ENCODE measurements at regions not wholly inside any gene's neighbourhood (a gene's known extent, or its start where the extent isn't known, plus 50 kb on each side); places are given as distances from the start of the nearest gene placed in this dataset.
A peak's percentile ranks its signal among the peaks of the same experiment; 100 is the strongest.
"Not testable (repeated sequence)": the region's sequence is repeated elsewhere in the genome, so short reads cannot be mapped to it uniquely, and the experiment has no call there.

- no peaks in the 10 kb centered on the region for H3F3A ChIP-seq (ENCODE audit: insufficient read depth, low read length)
- peak overlapping the region; percentile 98; the same call in 1 of the 2 replicates for H2AFZ ChIP-seq (ENCODE audit: low read length)
- no peaks in the 10 kb centered on the region for H3K36me3 ChIP-seq (ENCODE audit: insufficient read depth, low read length)
- no peaks in the 10 kb centered on the region for H3K79me2 ChIP-seq (ENCODE audit: insufficient read depth, low read length)
- no peaks in the 10 kb centered on the region for H3K27me3 ChIP-seq (ENCODE audit: insufficient read depth, low read length)
- peak overlapping the region; percentile 64 for H3K9ac ChIP-seq (ENCODE audit: low read length)
- TF ChIP-seq EZH2 (IDR thresholded peaks at IDR 0.05; ENCODE audit: borderline replicate concordance, low read length) (no peak), CTCF (IDR thresholded peaks at IDR 0.05; ENCODE audit: low read length) (no peak)
- no peak overlapping the region for H3K27ac ChIP-seq (ENCODE audit: low read depth, low read length, poor library complexity, severe bottlenecking)
- H3K4me1 ChIP-seq (ENCODE audit: insufficient read depth, low read length, severe bottlenecking) = peaks cover 7% of the 10 kb centered on the region
- no peaks in the 10 kb centered on the region for H4K20me1 ChIP-seq (ENCODE audit: insufficient read depth, low read length)
- no peaks in the 10 kb centered on the region for H3K9me2 ChIP-seq (ENCODE audit: low read depth, low read length)
- H3K4me3 ChIP-seq (ENCODE audit: low read depth, low read length, poor library complexity, severe bottlenecking) = peak overlapping the region; percentile 64
- peak overlapping the region; percentile 80 for H3K4me2 ChIP-seq (ENCODE audit: low read length)
- H3K9me3 ChIP-seq (ENCODE audit: low read length) = no peaks in the 10 kb centered on the region
Observed at GRCh38 chr14:53218161-53218560, 65.0 kb upstream of the DDHD1 start.

GRCh38 chr14:53217316-53217994 lies 64.3 kb upstream of the DDHD1 start:
- H3F3A ChIP-seq (ENCODE audit: insufficient read depth, low read length) = no peaks in the 10 kb centered on the region
- no peaks in the 10 kb centered on the region for H4K20me1 ChIP-seq (ENCODE audit: insufficient read depth, low read length)
- H3K9me2 ChIP-seq (ENCODE audit: low read depth, low read length) = no peaks in the 10 kb centered on the region
- TF ChIP-seq CTCF (IDR thresholded peaks at IDR 0.05; ENCODE audit: low read length) (peak; percentile 55), EZH2 (IDR thresholded peaks at IDR 0.05; ENCODE audit: borderline replicate concordance, low read length) (no peak)
- H3K27me3 ChIP-seq (ENCODE audit: insufficient read depth, low read length) = no peaks in the 10 kb centered on the region
- peak overlapping the region; percentile 80 for H3K4me2 ChIP-seq (ENCODE audit: low read length)
- peak overlapping the region; percentile 64 for H3K9ac ChIP-seq (ENCODE audit: low read length)
- no peaks in the 10 kb centered on the region for H3K36me3 ChIP-seq (ENCODE audit: insufficient read depth, low read length)
- no peaks in the 10 kb centered on the region for H3K9me3 ChIP-seq (ENCODE audit: low read length)
- no peaks in the 10 kb centered on the region for H3K79me2 ChIP-seq (ENCODE audit: insufficient read depth, low read length)
- H3K27ac ChIP-seq (ENCODE audit: low read depth, low read length, poor library complexity, severe bottlenecking) = no peak overlapping the region
- peak overlapping the region; percentile 98; the same call in 1 of the 2 replicates for H2AFZ ChIP-seq (ENCODE audit: low read length)
- peaks cover 7% of the 10 kb centered on the region for H3K4me1 ChIP-seq (ENCODE audit: insufficient read depth, low read length, severe bottlenecking)
- H3K4me3 ChIP-seq (ENCODE audit: low read depth, low read length, poor library complexity, severe bottlenecking) = peak overlapping the region; percentile 64

GRCh38 chr14:53216955-53217315 lies 63.8 kb upstream of the DDHD1 start:
- not testable (repeated sequence) for H2AFZ ChIP-seq (ENCODE audit: low read length); H3K36me3 ChIP-seq (ENCODE audit: insufficient read depth, low read length); H3K9ac ChIP-seq (ENCODE audit: low read length); H3K9me2 ChIP-seq (ENCODE audit: low read depth, low read length); H3K4me1 ChIP-seq (ENCODE audit: insufficient read depth, low read length, severe bottlenecking); H4K20me1 ChIP-seq (ENCODE audit: insufficient read depth, low read length); H3F3A ChIP-seq (ENCODE audit: insufficient read depth, low read length); H3K27me3 ChIP-seq (ENCODE audit: insufficient read depth, low read length); H3K9me3 ChIP-seq (ENCODE audit: low read length); H3K27ac ChIP-seq (ENCODE audit: low read depth, low read length, poor library complexity, severe bottlenecking); H3K79me2 ChIP-seq (ENCODE audit: insufficient read depth, low read length)
- Histone ChIP-seq H3K4me2 (ENCODE audit: low read length) (peak overlapping the region; percentile 80), H3K4me3 (ENCODE audit: low read depth, low read length, poor library complexity, severe bottlenecking) (peak overlapping the region; percentile 64)

- not testable (repeated sequence) for H3F3A ChIP-seq (ENCODE audit: insufficient read depth, low read length); H3K4me1 ChIP-seq (ENCODE audit: insufficient read depth, low read length, severe bottlenecking); H3K9me2 ChIP-seq (ENCODE audit: low read depth, low read length); H3K4me2 ChIP-seq (ENCODE audit: low read length); H3K27me3 ChIP-seq (ENCODE audit: insufficient read depth, low read length); H3K27ac ChIP-seq (ENCODE audit: low read depth, low read length, poor library complexity, severe bottlenecking); H3K9me3 ChIP-seq (ENCODE audit: low read length); H4K20me1 ChIP-seq (ENCODE audit: insufficient read depth, low read length); H3K9ac ChIP-seq (ENCODE audit: low read length); H3K79me2 ChIP-seq (ENCODE audit: insufficient read depth, low read length); H3K36me3 ChIP-seq (ENCODE audit: insufficient read depth, low read length); H3K4me3 ChIP-seq (ENCODE audit: low read depth, low read length, poor library complexity, severe bottlenecking); H2AFZ ChIP-seq (ENCODE audit: low read length)
Observed at GRCh38 chr14:53216478-53216877, 63.4 kb upstream of the DDHD1 start.
